ENCODE measurements at regions not wholly inside any gene's neighbourhood (a gene's known extent, or its start where the extent isn't known, plus 50 kb on each side); places are given as distances from the start of the nearest gene placed in this dataset.
A peak's percentile ranks its signal among the peaks of the same experiment; 100 is the strongest.
"Not testable (repeated sequence)": the region's sequence is repeated elsewhere in the genome, so short reads cannot be mapped to it uniquely, and the experiment has no call there.

DNA sequence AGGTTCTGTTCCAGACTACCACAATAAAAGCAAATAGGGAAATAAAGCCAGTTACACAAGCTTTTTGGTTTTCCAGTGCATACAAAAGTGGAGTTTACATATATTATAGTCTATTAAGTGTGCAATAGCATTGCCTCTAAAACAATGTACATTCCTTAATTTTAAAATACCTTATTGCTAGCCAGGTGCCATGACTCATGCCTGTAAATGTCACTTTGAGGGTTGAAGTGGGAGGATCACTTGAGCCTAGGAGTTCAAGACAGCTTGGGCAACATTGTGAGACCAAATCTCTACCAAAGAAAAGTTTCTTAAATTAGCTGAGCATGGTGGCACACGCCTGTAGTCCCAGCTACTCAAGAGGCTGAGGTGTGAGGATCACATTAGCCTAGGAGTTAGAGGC, 52.9 kb upstream of the IMP4 start:
- no peak for DNase-seq

DNA sequence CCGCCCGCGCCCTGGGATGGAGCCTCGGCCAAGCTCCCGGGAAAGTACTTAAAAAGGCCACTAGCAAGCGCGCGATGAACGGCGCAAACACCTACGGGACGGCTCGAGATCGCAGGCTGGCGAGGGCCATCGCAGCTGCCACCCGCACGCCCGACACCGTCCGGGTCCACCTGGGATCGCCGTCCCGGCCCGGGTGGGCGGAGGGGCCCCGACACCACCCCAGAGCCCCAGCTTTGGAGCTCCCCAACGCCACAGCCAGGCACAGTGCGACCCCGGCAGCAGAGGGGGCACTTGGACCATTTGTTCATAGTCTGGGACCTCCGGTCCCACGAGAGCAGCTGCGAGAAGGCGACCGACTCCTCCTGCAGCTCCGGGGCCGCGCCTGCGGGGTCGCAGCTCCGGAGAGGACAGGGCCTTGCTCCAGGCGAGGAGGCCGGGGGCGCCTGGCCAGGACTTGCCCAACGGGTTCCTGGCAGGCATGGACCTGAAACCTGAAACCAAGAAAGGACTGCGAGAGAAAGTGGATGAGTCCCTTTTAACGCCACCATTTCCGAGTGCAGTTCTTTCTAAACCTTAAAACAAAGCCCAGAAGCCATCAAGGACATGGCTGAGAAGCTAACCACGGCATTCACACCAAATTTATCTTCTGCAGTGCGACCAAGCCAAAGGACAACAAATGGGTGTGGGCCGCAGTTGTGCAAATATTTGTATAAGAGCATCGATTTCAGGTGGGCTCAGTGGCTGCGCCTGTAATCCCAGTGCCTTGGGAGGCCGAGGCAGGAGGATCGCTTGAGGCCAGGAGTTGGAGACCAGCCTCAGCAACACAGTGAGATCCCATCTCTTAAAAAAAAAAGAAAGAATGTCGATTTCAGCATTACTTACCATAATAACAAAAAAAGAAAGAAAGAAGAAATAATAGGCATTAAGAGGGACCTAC, 54.0 kb upstream of the IMP4 start:
- DNase-seq = no peak

DNA sequence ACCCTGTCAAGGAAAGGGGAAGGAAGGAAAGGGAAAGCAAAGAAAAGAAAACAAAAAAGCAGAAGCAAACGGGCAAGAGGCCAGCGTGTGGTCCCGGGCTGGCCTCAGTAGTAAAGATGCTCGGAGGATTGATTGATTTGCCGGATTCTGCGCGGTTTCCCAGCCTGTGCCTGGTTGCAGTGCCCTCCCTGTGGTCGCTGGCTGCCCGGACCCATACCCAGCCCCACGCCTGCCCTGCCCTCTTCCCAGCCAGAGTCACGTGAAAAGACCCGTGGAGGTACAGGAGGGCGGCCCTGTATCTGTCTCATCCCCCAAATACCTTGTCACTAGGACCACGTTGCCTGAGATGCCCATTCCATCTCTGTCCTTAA, 55.1 kb upstream of the IMP4 start:
- no peak for DNase-seq

DNA sequence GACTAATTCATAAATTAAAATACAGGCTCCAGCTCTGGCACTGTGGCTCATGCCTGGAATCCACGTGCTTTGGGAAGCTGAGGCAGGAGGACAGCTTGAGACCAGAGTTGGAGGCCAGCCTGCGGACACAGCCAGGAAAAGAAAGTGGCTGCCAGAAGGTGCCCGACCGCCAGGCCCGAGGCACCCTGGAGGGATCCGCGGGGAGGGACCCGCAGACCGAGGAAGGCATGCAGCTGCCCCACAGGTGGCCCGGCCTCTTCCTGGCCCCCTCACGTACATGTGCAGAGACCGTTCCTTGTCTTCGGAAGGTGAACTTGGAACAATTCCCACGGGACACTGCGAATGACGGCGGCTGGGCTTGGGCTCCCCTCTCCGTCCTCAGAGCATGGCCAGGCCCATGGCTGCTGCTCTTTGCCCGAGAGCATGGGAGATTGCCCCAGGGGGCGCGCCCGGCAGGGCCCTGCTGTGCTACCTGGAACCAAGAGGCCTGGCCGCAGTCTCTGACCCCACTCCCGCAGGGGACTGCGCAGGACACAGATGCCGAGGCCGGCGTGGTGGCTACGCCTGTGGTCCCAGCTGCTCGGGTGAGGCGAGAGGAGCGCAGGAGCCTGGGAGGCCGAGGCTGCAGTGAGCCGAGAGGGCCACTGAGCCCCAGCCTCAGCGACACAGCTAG, 55.6 kb upstream of the IMP4 start:
- no peak for DNase-seq

DNA sequence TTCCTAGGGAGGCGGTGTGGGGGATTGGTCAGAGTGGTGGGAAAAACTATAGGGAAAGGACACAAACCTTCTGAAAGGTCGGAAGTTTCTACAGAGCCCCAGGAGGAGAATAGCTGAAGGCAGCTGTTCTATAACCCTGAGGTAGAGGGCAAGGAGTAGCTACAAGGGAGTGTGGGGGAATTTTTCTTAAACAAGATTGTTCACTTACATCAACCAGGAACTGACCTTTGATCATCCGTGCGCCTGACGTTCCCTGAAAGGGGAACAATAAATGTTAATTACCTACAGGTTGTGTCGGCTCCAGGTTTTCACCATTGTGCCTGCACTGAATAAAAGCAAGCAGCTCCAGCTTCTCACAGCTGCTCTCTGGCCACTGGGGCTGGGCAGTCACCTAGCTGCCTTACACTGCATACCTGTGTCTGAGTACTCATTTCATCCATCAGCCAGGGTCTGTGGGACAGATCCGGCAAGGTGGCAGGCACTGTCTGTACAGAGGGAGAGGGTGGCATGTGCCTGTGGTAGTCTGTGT, 59.3 kb upstream of the IMP4 start:
- DNase-seq = not testable (repeated sequence)

DNA sequence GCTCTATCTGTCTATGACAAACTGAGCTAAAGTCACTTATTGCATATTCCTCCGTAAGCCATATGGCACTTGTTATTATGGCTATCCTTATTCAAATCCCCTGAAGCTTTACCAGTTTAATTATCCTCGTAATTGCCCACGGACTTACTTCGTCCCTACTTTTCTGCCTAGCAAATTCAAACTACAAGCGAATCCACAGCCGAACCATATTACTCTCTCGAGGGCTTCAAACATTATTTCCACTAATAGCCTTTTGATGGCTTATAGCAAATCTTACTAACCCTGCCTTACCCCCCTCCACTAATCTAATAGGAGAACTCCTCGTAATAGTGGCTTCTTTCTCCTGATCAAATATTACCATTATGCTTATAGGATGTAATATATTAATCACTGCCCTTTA, 63.1 kb upstream of the IMP4 start:
- DNase-seq = not testable (repeated sequence)

DNA sequence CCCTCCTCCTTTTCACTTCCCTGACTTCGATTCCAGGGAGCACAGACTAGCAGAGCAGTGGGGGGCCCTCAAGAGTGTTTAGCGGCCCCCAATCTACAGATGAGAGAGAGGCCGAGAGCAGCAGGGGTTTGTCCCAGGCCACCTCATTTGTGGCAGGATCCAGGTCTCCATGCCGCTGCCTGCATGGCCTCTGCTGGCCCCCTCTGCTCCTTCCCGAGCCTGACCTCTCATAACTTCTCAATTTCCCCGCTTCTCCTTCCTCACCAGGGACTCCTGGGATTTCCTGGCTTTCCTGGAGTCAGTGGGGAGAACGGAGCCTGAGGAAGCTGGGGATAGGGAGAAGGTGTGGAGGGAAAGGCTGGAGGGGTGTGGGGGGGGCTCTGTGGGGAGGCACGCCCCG, 70.1 kb upstream of the TUBA3E start:
- not testable (repeated sequence) for DNase-seq

DNA sequence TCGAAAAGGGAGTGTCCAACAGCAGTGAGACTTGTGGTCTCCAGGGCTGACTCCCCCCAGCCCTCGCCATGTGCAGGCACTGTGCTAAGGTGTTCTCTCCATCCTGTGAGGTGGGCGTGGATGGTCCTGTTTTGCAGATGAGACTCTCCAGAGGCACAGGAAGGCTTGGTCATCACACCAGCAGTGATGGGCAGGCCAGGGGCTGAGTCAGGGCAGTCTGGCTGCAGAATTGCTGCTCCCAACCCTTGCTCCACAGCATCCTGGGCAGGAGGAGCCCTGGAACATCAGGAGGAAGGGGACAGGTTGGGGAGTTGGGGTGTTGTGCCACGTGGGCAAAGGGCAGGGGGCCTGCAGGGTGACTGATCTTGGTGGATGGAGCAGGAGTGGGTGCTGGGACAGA, 69.3 kb upstream of the TUBA3E start:
- not testable (repeated sequence) for DNase-seq

DNA sequence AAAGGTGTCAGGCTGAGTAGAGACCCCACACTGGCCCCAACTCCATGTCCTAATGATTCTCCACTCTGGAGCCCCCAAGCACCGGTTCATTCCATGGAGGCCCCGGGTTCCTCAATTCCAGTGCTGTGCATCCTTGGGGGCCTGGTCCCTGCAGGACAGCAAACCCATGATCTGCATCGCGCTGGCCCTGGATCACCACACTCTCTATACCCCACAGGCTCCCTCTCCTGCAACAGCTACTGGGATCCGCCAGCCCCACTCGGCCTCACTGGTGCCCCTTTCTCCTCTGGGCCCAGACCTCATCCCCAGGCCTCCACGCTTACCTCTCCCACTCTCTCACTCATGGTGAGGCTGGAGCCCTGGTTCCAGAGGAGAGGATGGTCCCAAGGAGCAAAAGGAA, 68.6 kb upstream of the TUBA3E start:
- DNase-seq = not testable (repeated sequence)

DNA sequence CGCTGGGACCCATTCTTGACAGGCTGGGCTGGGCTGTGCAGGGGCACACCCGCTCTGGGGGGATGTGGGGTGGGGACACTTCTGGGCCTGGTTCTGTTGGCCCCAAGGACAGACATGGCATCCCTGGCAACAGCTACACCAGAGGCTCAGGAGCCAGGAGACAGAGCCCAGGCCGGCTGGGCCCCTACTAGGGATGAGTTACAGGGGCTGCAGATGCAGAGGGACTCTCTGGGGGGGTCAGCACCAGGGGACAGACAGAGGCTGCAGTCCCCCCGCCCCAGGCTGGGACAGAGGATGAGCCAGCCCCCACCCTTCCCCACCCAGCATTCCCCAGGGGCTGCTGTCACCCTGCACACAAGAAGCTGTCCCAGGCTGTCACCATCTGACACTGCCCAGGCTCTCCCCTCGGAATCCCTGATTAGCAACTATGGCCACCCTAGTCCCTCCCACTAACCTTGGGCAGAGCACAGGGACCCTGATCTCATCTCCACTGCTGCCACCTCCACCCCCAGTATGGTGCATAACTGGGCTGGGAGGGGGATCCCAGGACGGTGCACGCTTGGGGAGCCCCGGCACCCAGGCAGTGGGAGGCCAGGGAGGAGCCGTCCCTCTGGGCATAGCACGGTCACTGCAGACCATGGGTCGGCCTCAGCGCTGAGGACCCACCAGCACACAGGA, 67.5 kb upstream of the TUBA3E start:
- not testable (repeated sequence) for DNase-seq

DNA sequence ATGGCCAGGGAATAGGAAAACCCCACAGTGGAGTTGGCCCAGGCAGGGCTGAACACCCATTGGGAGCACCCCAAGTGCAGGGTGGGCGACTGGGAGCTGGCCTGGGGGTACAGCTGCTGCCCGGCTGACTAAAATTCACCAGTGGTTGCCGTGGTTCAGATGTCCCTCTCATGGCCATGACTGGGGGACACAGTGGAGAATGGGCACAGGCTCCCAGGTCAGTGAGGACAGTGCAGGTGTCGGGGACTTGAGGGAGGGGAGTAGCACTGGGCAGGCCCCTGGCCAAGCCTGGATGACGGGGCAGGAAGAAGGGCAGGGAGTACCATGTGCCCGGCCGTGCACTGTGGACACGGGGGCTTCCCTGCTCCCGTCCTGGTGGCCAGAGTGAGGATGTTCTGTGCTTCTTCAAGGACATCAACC, 66.7 kb upstream of the TUBA3E start:
- DNase-seq = not testable (repeated sequence)

DNA sequence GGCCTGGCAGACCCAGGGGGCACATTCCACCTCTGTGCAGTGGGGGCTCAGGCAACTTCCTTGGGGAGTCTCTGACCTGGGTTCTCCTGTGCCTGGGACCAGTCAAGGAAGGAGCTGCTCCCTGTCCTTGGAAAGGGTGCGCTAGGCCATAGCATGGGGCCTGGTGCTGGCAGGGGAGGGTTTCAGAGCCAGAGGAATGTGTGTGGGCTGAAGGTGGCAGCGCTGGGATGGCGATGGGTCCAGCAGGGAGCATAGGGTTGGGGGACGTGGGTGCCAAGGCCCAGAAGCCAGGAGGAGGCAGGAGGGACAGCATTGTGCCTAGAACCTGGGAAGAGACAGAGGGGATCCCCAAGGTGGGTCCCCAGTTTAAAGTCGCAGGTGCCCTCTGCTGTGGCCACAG, 66.3 kb upstream of the TUBA3E start:
- DNase-seq = no peak

DNA sequence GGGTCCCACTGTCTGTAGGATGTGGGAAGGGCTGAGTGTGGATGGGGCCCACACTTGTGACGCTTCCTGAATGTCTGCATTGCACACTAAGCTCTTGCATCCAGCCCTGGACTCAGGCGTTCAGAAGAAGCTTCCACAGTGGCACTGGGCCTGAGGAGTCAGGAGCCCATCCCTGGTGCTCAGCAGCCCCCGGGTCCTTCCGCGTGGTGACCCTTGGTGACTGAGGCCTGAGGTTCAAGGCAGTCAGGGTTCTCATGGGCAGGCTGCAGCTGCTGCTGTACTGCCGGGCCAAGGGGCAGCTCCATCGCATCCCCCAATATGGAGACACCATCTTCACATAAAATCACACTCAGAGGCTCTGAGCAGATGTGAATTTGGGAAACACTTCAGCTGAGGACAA, 65.8 kb upstream of the TUBA3E start:
- no peak for DNase-seq

DNA sequence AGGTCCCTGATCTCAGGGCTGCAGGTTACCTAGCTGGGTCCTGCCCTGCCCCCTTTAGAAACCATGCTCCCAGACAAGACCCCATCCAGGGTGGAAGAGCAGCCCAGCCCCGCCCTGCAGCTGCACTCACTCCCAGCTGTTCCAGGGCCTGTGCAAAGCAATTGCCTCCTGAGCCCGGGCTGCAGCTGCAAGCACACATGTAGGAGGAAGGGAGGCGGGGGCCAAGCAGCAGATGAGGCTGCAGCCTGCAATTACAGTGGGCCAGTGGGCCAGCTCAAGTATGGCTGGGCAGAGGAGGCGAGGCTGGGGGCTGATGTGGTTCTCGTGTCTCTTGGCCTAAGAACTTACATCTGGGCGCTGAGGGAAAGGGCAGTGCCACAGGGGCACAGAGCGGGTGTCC, 65.4 kb upstream of the TUBA3E start:
- no peak for DNase-seq

DNA sequence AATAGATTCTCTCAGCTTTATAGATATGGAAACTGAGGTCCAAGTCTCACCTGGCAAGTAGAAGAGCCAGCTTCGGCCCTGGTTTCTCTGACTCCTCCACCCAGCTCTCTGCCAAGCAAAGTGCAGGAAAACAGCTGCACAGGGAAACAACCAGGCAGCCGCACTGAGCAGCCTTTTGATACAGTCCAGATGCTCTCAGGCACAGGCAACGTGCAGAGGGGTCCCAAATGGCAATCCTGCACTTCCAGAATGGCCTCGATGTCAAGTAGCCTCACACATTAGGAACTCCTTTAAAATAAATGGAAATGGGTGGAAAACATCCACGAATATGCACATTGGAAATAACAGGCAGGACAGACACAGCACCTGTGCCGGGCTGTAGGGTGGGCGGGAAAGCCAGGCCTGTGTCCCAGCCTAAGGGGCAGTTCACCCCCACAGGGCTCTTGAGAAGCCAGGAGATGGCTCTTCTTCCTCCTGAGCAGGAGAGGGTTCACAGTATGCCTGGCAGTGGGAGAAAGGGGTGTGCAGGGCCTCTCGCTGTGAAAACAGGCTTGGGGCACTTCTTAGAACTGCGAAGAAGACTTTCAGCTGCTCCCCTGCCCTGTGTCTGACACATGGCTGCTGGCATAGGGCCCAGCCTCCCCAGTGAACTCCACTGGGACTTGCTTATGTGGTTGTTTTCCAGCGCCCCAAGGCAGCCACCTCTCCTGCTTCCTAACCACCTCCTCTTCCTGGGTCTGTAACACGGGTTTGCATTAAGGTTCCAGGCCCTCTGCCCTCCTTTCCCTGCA, 63.9 kb upstream of the TUBA3E start:
- DNase-seq = no peak

DNA sequence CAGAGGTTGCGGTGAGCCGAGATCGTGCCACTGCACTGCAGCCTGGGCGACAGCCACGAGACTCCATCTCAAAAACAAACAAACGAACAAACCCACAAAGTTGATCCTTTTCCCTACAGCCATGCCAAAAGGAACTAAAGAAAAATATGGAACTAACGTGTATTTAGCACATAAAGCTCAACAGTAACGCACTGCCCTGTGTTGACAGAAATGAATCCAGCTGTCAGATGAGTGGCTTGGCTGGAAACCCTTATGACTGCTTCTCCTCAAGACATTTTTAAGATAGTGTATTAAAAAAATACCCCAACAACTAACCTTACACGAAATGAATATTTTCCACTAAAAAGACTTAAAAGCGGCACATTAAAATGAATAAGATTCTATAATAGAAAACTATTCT, 62.9 kb upstream of the TUBA3E start:
- DNase-seq = no peak

DNA sequence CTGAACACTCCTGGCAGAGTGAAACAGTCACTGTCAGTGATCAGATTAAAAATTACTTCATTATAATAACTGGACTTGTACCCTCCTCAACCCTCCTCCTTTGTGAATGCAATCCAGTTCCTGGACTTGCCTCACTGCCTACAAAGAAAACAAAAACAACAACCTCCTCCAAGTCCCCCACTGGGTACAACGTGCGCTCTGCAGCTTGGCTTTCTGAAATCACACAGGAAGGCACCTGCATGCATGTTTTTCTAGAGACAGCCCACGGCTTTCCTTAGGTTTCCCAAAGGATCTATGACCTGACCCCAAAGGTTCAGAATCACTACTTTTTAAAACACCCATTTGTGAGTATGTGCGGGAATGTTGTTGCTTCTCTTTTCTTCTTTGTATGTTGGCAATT, 61.4 kb upstream of the TUBA3E start:
- DNase-seq = no peak

DNA sequence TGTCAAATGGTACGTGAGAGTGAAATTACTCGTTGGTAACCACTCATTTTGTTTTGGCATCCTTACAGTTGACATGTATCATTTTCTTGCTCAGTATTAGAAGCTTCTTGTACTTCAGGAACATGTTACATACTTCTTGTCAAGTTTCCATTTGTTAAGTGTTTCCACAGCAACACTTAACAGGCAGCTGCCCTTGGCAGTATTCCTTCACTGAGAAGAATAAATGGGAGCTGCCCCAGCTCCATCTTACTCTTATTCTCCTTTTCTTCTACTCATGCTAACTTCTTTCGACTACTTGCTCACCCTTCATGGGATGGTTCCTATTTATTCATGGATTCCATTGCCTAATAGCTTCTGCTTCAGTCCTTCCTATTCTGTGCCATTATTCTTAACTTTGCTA, 60.1 kb upstream of the TUBA3E start:
- no peak for DNase-seq

DNA sequence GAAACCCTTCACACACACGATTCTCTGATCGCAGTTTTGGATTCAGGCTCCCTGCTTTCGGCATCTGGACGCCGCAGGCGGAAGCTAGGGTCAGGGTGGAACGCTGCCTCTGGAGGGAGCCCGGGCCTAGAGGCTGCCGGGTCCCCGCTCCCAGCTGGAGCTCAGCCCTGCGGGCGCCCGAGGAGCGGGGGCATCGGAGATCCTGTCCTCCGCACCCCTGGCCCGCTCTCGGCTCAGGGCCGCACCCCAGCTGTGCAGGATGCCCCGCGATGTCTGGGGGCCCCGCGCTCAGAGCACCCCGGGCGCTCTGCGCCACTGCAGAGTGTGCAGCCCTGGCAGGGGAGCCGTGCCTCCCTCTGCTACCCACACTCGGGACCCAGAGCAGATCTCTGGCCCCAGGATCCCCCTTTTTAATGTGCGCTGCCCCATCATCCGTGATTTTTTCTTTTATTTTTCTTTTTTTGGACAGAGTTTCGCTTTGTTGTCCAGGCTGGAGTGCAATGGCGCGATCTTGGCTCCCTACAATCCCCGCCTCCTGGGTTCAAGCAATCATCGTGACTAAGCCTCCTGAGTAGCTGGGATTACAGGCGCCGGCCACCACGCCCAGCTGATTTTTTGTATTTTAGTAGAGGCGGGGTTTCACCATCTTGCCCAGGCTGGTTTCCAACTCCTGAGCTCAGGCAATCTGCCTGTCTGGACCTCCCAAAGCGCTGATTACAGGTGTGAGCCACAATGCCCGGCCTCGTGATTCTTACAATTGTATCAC, 54.8 kb upstream of the TUBA3E start:
- DNase-seq = no peak

DNA sequence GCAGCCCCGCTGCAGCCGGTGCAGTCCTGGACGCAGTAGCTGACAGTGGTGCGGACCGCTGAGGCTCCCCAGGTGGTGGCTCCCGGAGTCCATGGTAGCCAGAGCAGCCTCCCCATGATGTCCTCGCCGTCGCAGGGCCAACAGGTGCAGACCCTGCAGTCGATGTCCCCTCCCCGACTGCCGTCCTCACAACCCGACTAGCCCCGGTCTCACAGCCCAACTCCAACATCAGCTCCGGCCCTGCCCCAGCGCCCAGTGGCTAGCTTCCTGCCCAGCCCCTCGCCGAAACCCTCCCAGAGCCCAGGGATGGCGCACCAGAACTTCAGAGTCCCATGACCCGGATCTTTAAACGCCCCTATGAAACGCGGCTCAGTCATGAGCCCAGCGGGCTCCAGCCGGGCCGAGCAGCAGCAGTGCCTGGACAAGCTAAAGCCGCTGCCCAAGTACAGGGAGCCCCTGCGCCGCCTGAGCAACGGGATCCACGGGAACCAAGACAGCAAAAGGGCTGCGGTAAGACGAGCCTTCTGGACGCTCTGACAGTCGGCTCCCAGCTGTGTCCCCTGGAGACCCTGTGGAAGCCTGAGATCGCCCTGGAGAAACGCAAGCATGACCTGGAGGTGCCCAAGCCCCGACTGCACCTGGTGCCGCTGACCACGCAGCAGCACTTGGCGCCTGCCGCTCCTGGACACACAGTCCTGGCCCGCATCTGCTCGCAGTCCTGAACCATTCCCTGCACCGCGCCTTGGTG, 53.8 kb upstream of the TUBA3E start:
- DNase-seq = no peak

DNA sequence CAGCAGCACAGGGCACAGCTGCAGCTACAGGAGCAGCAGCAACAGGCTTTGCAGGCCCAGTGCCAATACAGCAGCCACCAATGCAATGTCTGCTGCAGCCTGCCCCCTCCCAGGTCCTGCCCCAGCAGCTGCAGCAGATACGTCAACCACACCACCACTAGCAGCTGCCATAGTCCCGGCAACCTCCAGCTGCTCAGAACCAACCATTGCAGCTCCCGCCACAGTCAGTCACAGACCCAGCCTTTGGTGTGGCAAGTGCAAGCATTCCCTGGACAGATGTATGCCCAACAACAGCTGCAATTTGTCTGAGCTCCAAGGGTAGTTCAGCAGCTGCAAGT, 53.3 kb upstream of the TUBA3E start:
- peak; percentile 59 for DNase-seq

Measured in femur (tissue), 1 donor.